Neural crest cell (in vitro differentiated cells): ENCODE measurements at regions not wholly inside any gene's neighbourhood (a gene's known extent, or its start where the extent isn't known, plus 50 kb on each side); places are given as distances from the start of the nearest gene placed in this dataset.

Source experiments
- DNase-seq: peaks from one replicate; pipeline ENCODE4 v3.0.0; 2021; ENCODE audit warnings: low read depth, mixed read lengths, low spot score
- H3K27ac Mint-ChIP-seq: one replicate; pipeline ENCODE4 v1.8.0; 2021; ENCODE audit warnings: mild to moderate bottlenecking, mixed read lengths; ENCODE audit not compliant: unreplicated experiment
- H3K27me3 Mint-ChIP-seq: 2 replicates; pipeline ENCODE4 v1.8.0; 2021; ENCODE audit warnings: low read depth, mild to moderate bottlenecking, mixed read lengths
- H3K36me3 Mint-ChIP-seq: 2 replicates; pipeline ENCODE4 v1.8.0; 2021; ENCODE audit warnings: low read depth, mild to moderate bottlenecking, mixed read lengths
- H3K4me1 Mint-ChIP-seq: 2 replicates; pipeline ENCODE4 v1.8.0; 2021; ENCODE audit warnings: mixed read lengths
- H3K4me3 Mint-ChIP-seq: one replicate; pipeline ENCODE4 v1.8.0; 2021; ENCODE audit warnings: mild to moderate bottlenecking, mixed read lengths
- H3K9me3 Mint-ChIP-seq: 2 replicates; pipeline ENCODE4 v1.8.0; 2021; ENCODE audit warnings: mixed read lengths
- CTCF ChIP-seq: fragments of 200-600 bp; sonication (generic); conservative IDR thresholded peaks from 2 replicates; pipeline ENCODE4 v1.5.0; 2021; ENCODE audit warnings: antibody characterized with exemption, mild to moderate bottlenecking

- no peak for DNase-seq
- Mint-ChIP-seq H3K9me3 (peaks cover 9% of the 10 kb centered on the region), H3K27ac (no peak overlapping the region), H3K36me3 (peaks cover 6% of the 10 kb centered on the region), H3K27me3 (no peaks in the 10 kb centered on the region), H3K4me3 (no peak overlapping the region), H3K4me1 (no peaks in the 10 kb centered on the region)
- no peak for TF ChIP-seq CTCF
These were observed 1179.9 kb upstream of the PCDH9 start for GRCh38 chr13:68410007-68410406.

- peaks cover 3% of the 10 kb centered on the region for H3K36me3 Mint-ChIP-seq
- H3K4me1 Mint-ChIP-seq, result no peaks in the 10 kb centered on the region
- H3K27me3 Mint-ChIP-seq, result no peaks in the 10 kb centered on the region
- no peak overlapping the region for H3K27ac Mint-ChIP-seq
- TF ChIP-seq CTCF, result no peak
- no peak for DNase-seq
- H3K4me3 Mint-ChIP-seq, result no peak overlapping the region
- peaks cover 8% of the 10 kb centered on the region for H3K9me3 Mint-ChIP-seq
These were observed 1160.9 kb upstream of the PCDH9 start for GRCh38 chr13:68390987-68391386.

GRCh38 chr13:68386808-68387207 is 1156.7 kb upstream of the PCDH9 start:
- no peak for DNase-seq
- Mint-ChIP-seq H3K27ac (no peak overlapping the region), H3K9me3 (peaks cover 8% of the 10 kb centered on the region), H3K27me3 (no peaks in the 10 kb centered on the region), H3K36me3 (peaks cover 3% of the 10 kb centered on the region), H3K4me3 (no peak overlapping the region), H3K4me1 (no peaks in the 10 kb centered on the region)
- no peak for TF ChIP-seq CTCF

- TF ChIP-seq CTCF, result no peak
- H3K4me1 Mint-ChIP-seq, result peaks cover 6% of the 10 kb centered on the region
- H3K4me3 Mint-ChIP-seq, result no peak overlapping the region
- no peaks in the 10 kb centered on the region for H3K36me3 Mint-ChIP-seq
- DNase-seq, result no peak
- no peaks in the 10 kb centered on the region for H3K9me3 Mint-ChIP-seq
- H3K27me3 Mint-ChIP-seq, result no peaks in the 10 kb centered on the region
- no peak overlapping the region for H3K27ac Mint-ChIP-seq
These were observed 1150.2 kb upstream of the PCDH9 start for GRCh38 chr13:68380041-68380973.

- H3K36me3 Mint-ChIP-seq, result no peaks in the 10 kb centered on the region
- DNase-seq, result no peak
- H3K27ac Mint-ChIP-seq, result no peak overlapping the region
- no peaks in the 10 kb centered on the region for H3K9me3 Mint-ChIP-seq
- no peak overlapping the region for H3K4me3 Mint-ChIP-seq
- no peak for TF ChIP-seq CTCF
- peaks cover 6% of the 10 kb centered on the region for H3K4me1 Mint-ChIP-seq
- H3K27me3 Mint-ChIP-seq, result no peaks in the 10 kb centered on the region
These were observed 1148.2 kb upstream of the PCDH9 start for GRCh38 chr13:68378294-68378693.
